HL-60 (cell line): ENCODE measurements at regions not wholly inside any gene's neighbourhood (a gene's known extent, or its start where the extent isn't known, plus 50 kb on each side); places are given as distances from the start of the nearest gene placed in this dataset.

Experiments used
- TF ChIP-seq, protein P1 (sequence below): IDR thresholded peaks from one replicate; pipeline ENCODE4 v1.5.1; 2011; ENCODE audit warnings: low read length, control low read depth, inconsistent platforms; ENCODE audit not compliant: insufficient read depth
- TF ChIP-seq, protein P2 (sequence below): IDR thresholded peaks from 2 replicates; pipeline ENCODE4 v1.6.1; 2012; ENCODE audit warnings: low read depth; ENCODE audit not compliant: insufficient replicate concordance

DNA sequence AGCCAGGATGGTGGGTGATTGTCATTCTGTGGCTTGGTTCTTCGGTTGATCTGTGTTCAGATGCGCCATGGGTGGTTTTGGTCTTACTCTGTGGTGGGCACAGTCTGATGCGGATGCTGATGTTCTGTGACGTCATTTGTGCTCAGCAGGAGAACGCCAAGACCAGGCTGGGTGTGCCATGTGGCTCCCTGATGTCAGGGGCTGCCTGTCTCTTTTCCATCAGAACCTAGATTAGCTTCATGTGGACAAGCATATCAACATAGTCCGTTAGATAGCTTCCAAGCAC is 100.6 kb upstream of the ARL4C start:
- TF ChIP-seq, protein P1, sequence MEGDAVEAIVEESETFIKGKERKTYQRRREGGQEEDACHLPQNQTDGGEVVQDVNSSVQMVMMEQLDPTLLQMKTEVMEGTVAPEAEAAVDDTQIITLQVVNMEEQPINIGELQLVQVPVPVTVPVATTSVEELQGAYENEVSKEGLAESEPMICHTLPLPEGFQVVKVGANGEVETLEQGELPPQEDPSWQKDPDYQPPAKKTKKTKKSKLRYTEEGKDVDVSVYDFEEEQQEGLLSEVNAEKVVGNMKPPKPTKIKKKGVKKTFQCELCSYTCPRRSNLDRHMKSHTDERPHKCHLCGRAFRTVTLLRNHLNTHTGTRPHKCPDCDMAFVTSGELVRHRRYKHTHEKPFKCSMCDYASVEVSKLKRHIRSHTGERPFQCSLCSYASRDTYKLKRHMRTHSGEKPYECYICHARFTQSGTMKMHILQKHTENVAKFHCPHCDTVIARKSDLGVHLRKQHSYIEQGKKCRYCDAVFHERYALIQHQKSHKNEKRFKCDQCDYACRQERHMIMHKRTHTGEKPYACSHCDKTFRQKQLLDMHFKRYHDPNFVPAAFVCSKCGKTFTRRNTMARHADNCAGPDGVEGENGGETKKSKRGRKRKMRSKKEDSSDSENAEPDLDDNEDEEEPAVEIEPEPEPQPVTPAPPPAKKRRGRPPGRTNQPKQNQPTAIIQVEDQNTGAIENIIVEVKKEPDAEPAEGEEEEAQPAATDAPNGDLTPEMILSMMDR = no peak
- TF ChIP-seq, protein P2, sequence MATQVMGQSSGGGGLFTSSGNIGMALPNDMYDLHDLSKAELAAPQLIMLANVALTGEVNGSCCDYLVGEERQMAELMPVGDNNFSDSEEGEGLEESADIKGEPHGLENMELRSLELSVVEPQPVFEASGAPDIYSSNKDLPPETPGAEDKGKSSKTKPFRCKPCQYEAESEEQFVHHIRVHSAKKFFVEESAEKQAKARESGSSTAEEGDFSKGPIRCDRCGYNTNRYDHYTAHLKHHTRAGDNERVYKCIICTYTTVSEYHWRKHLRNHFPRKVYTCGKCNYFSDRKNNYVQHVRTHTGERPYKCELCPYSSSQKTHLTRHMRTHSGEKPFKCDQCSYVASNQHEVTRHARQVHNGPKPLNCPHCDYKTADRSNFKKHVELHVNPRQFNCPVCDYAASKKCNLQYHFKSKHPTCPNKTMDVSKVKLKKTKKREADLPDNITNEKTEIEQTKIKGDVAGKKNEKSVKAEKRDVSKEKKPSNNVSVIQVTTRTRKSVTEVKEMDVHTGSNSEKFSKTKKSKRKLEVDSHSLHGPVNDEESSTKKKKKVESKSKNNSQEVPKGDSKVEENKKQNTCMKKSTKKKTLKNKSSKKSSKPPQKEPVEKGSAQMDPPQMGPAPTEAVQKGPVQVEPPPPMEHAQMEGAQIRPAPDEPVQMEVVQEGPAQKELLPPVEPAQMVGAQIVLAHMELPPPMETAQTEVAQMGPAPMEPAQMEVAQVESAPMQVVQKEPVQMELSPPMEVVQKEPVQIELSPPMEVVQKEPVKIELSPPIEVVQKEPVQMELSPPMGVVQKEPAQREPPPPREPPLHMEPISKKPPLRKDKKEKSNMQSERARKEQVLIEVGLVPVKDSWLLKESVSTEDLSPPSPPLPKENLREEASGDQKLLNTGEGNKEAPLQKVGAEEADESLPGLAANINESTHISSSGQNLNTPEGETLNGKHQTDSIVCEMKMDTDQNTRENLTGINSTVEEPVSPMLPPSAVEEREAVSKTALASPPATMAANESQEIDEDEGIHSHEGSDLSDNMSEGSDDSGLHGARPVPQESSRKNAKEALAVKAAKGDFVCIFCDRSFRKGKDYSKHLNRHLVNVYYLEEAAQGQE = no peak
